ENCODE measurements at regions not wholly inside any gene's neighbourhood (a gene's known extent, or its start where the extent isn't known, plus 50 kb on each side); places are given as distances from the start of the nearest gene placed in this dataset.
A peak's percentile ranks its signal among the peaks of the same experiment; 100 is the strongest.

GRCh38 chr2:236740506-236740905 is 170.9 kb downstream of the ACKR3 start:
- H3K27me3 ChIP-seq: no peaks in the 10 kb centered on the region
- no peaks in the 10 kb centered on the region for H3K36me3 ChIP-seq (replicated peaks in 1 of 2; ENCODE audit: insufficient read depth in 1 of 2, low read depth in 2 of 2)
- no peaks in the 10 kb centered on the region for H3K9me3 ChIP-seq
- TF ChIP-seq CTCF (IDR thresholded peaks at IDR 0.05): no peak
- TF ChIP-seq POLR2A (IDR thresholded peaks at IDR 0.05): no peak
- 89 to 90% methylated on average over 7 of the region's 7 CpGs for WGBS, 2 donors
- intact Hi-C loops (cut with DNase I): no loop called here
- H3K27ac ChIP-seq: no peak overlapping the region
- ATAC-seq (no peak), DNase-seq (no peak)
- H3K4me1 ChIP-seq: no peaks in the 10 kb centered on the region
- H3K4me3 ChIP-seq: no peak overlapping the region

- intact Hi-C loops (cut with DNase I): no loop called here
- ATAC-seq (peak; percentile 27), DNase-seq (no peak)
- Histone ChIP-seq H3K27me3 (no peaks in the 10 kb centered on the region), H3K4me3 (no peak overlapping the region), H3K4me1 (no peaks in the 10 kb centered on the region), H3K27ac (no peak overlapping the region), H3K36me3 (replicated peaks in 1 of 2; ENCODE audit: insufficient read depth in 1 of 2, low read depth in 2 of 2) (no peaks in the 10 kb centered on the region), H3K9me3 (no peaks in the 10 kb centered on the region)
- WGBS, 2 donors: 68 to 86% methylated on average over 11 to 14 of the region's 14 CpGs
- TF ChIP-seq POLR2A (IDR thresholded peaks at IDR 0.05) (no peak), CTCF (IDR thresholded peaks at IDR 0.05) (no peak)
Measured at GRCh38 chr2:236743039-236743920, 173.7 kb downstream of the ACKR3 start.

GRCh38 chr2:236743921-236744280 is 174.3 kb downstream of the ACKR3 start:
- H3K4me1 ChIP-seq: peaks cover 3% of the 10 kb centered on the region
- intact Hi-C loops (cut with DNase I): no loop called here
- no peak overlapping the region for H3K27ac ChIP-seq
- no peak overlapping the region for H3K4me3 ChIP-seq
- no peak for ATAC-seq
- H3K36me3 ChIP-seq (replicated peaks in 1 of 2; ENCODE audit: insufficient read depth in 1 of 2, low read depth in 2 of 2): no peaks in the 10 kb centered on the region
- DNase-seq: no peak
- H3K27me3 ChIP-seq: no peaks in the 10 kb centered on the region
- 56 to 74% methylated on average over 1 of the region's 1 CpG for WGBS, 2 donors
- H3K9me3 ChIP-seq: no peaks in the 10 kb centered on the region
- TF ChIP-seq CTCF (IDR thresholded peaks at IDR 0.05): no peak
- TF ChIP-seq POLR2A (IDR thresholded peaks at IDR 0.05): no peak

- ATAC-seq: peak; percentile 37
- WGBS, 2 donors: 82% methylated on average over 6 of the region's 6 CpGs
- TF ChIP-seq POLR2A (IDR thresholded peaks at IDR 0.05) (no peak), CTCF (IDR thresholded peaks at IDR 0.05) (no peak)
- Histone ChIP-seq H3K4me1 (peaks cover 4% of the 10 kb centered on the region), H3K27me3 (no peaks in the 10 kb centered on the region), H3K27ac (no peak overlapping the region), H3K36me3 (replicated peaks in 1 of 2; ENCODE audit: insufficient read depth in 1 of 2, low read depth in 2 of 2) (no peaks in the 10 kb centered on the region), H3K9me3 (no peaks in the 10 kb centered on the region), H3K4me3 (no peak overlapping the region)
- intact Hi-C loops (cut with DNase I): no loop called here
- DNase-seq: peak in 1 of 4 donors; percentile 38
Measured at GRCh38 chr2:236744281-236744705, 174.7 kb downstream of the ACKR3 start.

- no peak overlapping the region for H3K4me3 ChIP-seq
- TF ChIP-seq CTCF (IDR thresholded peaks at IDR 0.05) (no peak), POLR2A (IDR thresholded peaks at IDR 0.05) (no peak)
- no peaks in the 10 kb centered on the region for H3K36me3 ChIP-seq (replicated peaks in 1 of 2; ENCODE audit: insufficient read depth in 1 of 2, low read depth in 2 of 2)
- 70 to 79% methylated on average over 1 of the region's 1 CpG for WGBS, 2 donors
- H3K9me3 ChIP-seq: no peaks in the 10 kb centered on the region
- intact Hi-C loops (cut with DNase I): no loop called here
- no peak overlapping the region for H3K27ac ChIP-seq
- DNase-seq: no peak
- peaks cover 4% of the 10 kb centered on the region for H3K4me1 ChIP-seq
- H3K27me3 ChIP-seq: no peaks in the 10 kb centered on the region
- ATAC-seq: no peak
Measured at GRCh38 chr2:236744716-236745115, 175.1 kb downstream of the ACKR3 start.

All from body of pancreas (tissue), 4 donors.